GM12873 (cell line): ENCODE measurements at regions not wholly inside any gene's neighbourhood (a gene's known extent, or its start where the extent isn't known, plus 50 kb on each side); places are given as distances from the start of the nearest gene placed in this dataset.

Source experiments
- TF ChIP-seq, protein P1 (sequence below): IDR thresholded peaks from 2 replicates; pipeline ENCODE4 v1.5.1; 2012; ENCODE audit warnings: low read depth, mild to moderate bottlenecking, moderate library complexity, low read length, control low read depth; ENCODE audit not compliant: insufficient read depth; ENCODE audit errors: missing control alignments

GRCh38 chr4:125132729-125133128 lies 182.0 kb upstream of the FAT4 start:
- TF ChIP-seq, protein P1, sequence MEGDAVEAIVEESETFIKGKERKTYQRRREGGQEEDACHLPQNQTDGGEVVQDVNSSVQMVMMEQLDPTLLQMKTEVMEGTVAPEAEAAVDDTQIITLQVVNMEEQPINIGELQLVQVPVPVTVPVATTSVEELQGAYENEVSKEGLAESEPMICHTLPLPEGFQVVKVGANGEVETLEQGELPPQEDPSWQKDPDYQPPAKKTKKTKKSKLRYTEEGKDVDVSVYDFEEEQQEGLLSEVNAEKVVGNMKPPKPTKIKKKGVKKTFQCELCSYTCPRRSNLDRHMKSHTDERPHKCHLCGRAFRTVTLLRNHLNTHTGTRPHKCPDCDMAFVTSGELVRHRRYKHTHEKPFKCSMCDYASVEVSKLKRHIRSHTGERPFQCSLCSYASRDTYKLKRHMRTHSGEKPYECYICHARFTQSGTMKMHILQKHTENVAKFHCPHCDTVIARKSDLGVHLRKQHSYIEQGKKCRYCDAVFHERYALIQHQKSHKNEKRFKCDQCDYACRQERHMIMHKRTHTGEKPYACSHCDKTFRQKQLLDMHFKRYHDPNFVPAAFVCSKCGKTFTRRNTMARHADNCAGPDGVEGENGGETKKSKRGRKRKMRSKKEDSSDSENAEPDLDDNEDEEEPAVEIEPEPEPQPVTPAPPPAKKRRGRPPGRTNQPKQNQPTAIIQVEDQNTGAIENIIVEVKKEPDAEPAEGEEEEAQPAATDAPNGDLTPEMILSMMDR, result no peak

- TF ChIP-seq, protein P1, result no peak
Observed at GRCh38 chr4:125131891-125132680, 182.7 kb upstream of the FAT4 start.

- TF ChIP-seq, protein P1, result no peak
Observed at GRCh38 chr4:125125276-125125675, 189.5 kb upstream of the FAT4 start.

- TF ChIP-seq, protein P1, result no peak
Observed at GRCh38 chr4:125123570-125124109, 191.1 kb upstream of the FAT4 start.

DNA sequence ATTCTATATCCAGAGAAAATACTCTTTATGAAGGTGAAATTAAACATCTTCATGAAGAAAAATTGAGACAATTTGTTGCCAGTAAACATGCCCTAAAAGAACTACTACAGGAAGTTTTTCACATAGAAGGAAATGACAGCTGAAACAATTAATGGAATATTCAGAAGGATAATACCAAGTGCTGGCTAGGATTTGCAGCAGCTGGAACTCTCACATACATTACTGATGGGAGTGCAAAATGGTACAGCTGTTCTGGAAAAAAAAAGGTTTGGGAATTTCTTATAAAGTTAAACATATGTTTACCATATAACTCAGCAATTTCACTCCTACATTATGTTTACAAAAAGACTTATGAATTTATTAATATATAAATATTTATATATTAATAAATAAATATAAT lies 193.2 kb upstream of the FAT4 start:
- TF ChIP-seq, protein P1, result no peak

GRCh38 chr4:125116431-125116830 lies 198.3 kb upstream of the FAT4 start:
- TF ChIP-seq, protein P1, result no peak

- TF ChIP-seq, protein P1, result no peak
Observed at GRCh38 chr4:125115941-125116340, 198.8 kb upstream of the FAT4 start.
